ENCODE measurements at regions not wholly inside any gene's neighbourhood (a gene's known extent, or its start where the extent isn't known, plus 50 kb on each side); places are given as distances from the start of the nearest gene placed in this dataset.

- dilution Hi-C loops (cut with MboI; ENCODE audit: extremely low pct_ligation_motif_present, low sequenced_read_pairs), result no loop called here
- no peaks in the 10 kb centered on the region for H3K36me3 ChIP-seq (ENCODE audit: control insufficient read depth in 2 of 2, extremely low read depth in 1 of 2, insufficient read depth in 2 of 2, low read length in 2 of 2)
These were observed 66.6 kb upstream of the CPHXL start for GRCh38 chr16:75792771-75793492.

More at GRCh38 chr16:75792771-75793492, 66.6 kb upstream of the CPHXL start:
- no peak overlapping the region for H3K9ac ChIP-seq (replicated peaks; ENCODE audit: extremely low read depth, insufficient read depth, low read length)
- no peak overlapping the region for H3K4me3 ChIP-seq (replicated peaks in 1 of 3; ENCODE audit: insufficient read depth in 1 of 3, low read depth in 1 of 3, low read length in 3 of 3)
- no peaks in the 10 kb centered on the region for H3K27me3 ChIP-seq (ENCODE audit: control insufficient read depth in 2 of 2, insufficient read depth in 2 of 2, low read length in 2 of 2)
- no peaks in the 10 kb centered on the region for H4K20me1 ChIP-seq (replicated peaks; ENCODE audit: control insufficient read depth, extremely low read depth, insufficient read depth, low read length)
- FAIRE-seq (no peak), DNase-seq (ENCODE audit: low read depth, low spot score) (no peak)
- intact Hi-C loops (cut with micrococcal nuclease), result no loop called here
- H3K9me1 ChIP-seq (replicated peaks; ENCODE audit: control insufficient read depth, extremely low read depth, insufficient read depth, low read length), result no peaks in the 10 kb centered on the region
- H3K4me1 ChIP-seq (ENCODE audit: control insufficient read depth, extremely low read depth, insufficient read depth, low read length), result no peaks in the 10 kb centered on the region
- ChIA-PET POLR2A (no interaction called here), CTCF (interaction anchor here (1.4 to 4.3 kb wide), 2 partner anchors 1375 to 1379 kb away, joined by 3 to 27 read pairs; no protein-coding TSS in a partner anchor)
- H3K27ac ChIP-seq (ENCODE audit: insufficient read depth, low read depth, low read length), result no peak overlapping the region
- no peak for TF ChIP-seq CTCF (IDR thresholded peaks at IDR 0.05; ENCODE audit: extremely low read depth in 1 of 2, insufficient read depth in 1 of 2, low read depth in 1 of 2, low read length in 2 of 2)
- TF ChIP-seq POLR2AphosphoS5 (IDR thresholded peaks at IDR 0.05; ENCODE audit: insufficient read depth, low read depth, low read length), result no peak
- no peak for TF ChIP-seq POLR2A (IDR thresholded peaks at IDR 0.05; ENCODE audit: low read depth, low read length)
- TF ChIP-seq EZH2 (IDR thresholded peaks at IDR 0.05; ENCODE audit: borderline replicate concordance, low read depth, low read length, severe bottlenecking), result no peak
- no peak for TF ChIP-seq MYC (IDR thresholded peaks at IDR 0.05; ENCODE audit: low read depth, low read length)
- TF ChIP-seq JUN (IDR thresholded peaks at IDR 0.05; ENCODE audit: borderline replicate concordance, insufficient read depth, insufficient read length, low read depth), result no peak
- no peak for TF ChIP-seq GATA2 (IDR thresholded peaks at IDR 0.05; ENCODE audit: insufficient read depth, insufficient read length, low read depth, low read length)
- no peak for TF ChIP-seq MAX (IDR thresholded peaks at IDR 0.05; ENCODE audit: insufficient read depth, insufficient read length)
- TF ChIP-seq FOS (IDR thresholded peaks at IDR 0.05; ENCODE audit: borderline replicate concordance, insufficient read depth, low read length), result no peak
- no TSS peak for BruUV-seq (replicated peaks)
- H3K9me3 ChIP-seq (replicated peaks; ENCODE audit: control insufficient read depth, insufficient read depth, low read length), result no peaks in the 10 kb centered on the region
- H3K4me2 ChIP-seq (ENCODE audit: insufficient read depth, low read length), result no peak overlapping the region
- no peak overlapping the region for H2AFZ ChIP-seq (ENCODE audit: low read depth, low read length)
- no peaks in the 10 kb centered on the region for H3K79me2 ChIP-seq (ENCODE audit: control insufficient read depth, insufficient read depth, low read length)

Measured in endothelial cell of umbilical vein (primary cell).